Loucy (cell line): ENCODE measurements at regions not wholly inside any gene's neighbourhood (a gene's known extent, or its start where the extent isn't known, plus 50 kb on each side); places are given as distances from the start of the nearest gene placed in this dataset.
A peak's percentile ranks its signal among the peaks of the same experiment; 100 is the strongest.

ENCODE experiments used
- H2AFZ ChIP-seq: fragments of 200-600 bp; sonication (generic); 2 replicates; pipeline ENCODE4 v1.6.0; 2016; ENCODE audit warnings: antibody characterized with exemption, mild to moderate bottlenecking, low read length, moderate library complexity
- H3F3A ChIP-seq: fragments of 200-600 bp; 2 replicates; pipeline ENCODE4 v1.6.0; 2016; ENCODE audit warnings: antibody characterized with exemption, low read depth, mild to moderate bottlenecking
- H3K27me3 ChIP-seq: fragments of 200-600 bp; sonication (generic); 2 replicates; pipeline ENCODE4 v1.6.1; 2014; ENCODE audit warnings: low read length, mild to moderate bottlenecking; ENCODE audit not compliant: insufficient read depth, poor library complexity, severe bottlenecking
- H3K36me3 ChIP-seq: fragments of 200-600 bp; sonication (generic); 2 replicates; pipeline ENCODE4 v1.6.1; 2016; ENCODE audit warnings: low read length; ENCODE audit not compliant: insufficient read depth
- H3K4me1 ChIP-seq: fragments of 200-600 bp; sonication (generic); 2 replicates; pipeline ENCODE4 v1.5.1; 2014; ENCODE audit warnings: low read length, mild to moderate bottlenecking; ENCODE audit not compliant: insufficient read depth, poor library complexity, severe bottlenecking
- H3K4me2 ChIP-seq: fragments of 200-600 bp; sonication (generic); 2 replicates; pipeline ENCODE4 v1.6.0; 2014; ENCODE audit warnings: antibody characterized with exemption, low read length, low read depth, mild to moderate bottlenecking; ENCODE audit not compliant: poor library complexity, severe bottlenecking
- H3K4me3 ChIP-seq: fragments of 200-600 bp; sonication (generic); 2 replicates; pipeline ENCODE4 v1.5.1; 2014; ENCODE audit warnings: low read length, mild to moderate bottlenecking, mixed read lengths; ENCODE audit not compliant: poor library complexity, severe bottlenecking
- H3K79me2 ChIP-seq: fragments of 200-600 bp; sonication (generic); 2 replicates; pipeline ENCODE4 v1.6.1; 2014; ENCODE audit warnings: low read length; ENCODE audit not compliant: insufficient read depth
- H3K9ac ChIP-seq: fragments of 200-600 bp; sonication (generic); 2 replicates; pipeline ENCODE4 v1.6.0; 2014; ENCODE audit warnings: mild to moderate bottlenecking, low read depth, low read length, moderate library complexity; ENCODE audit not compliant: poor library complexity, severe bottlenecking
- H3K9me2 ChIP-seq: fragments of 200-600 bp; sonication (generic); replicated peaks from 2 replicates; pipeline ENCODE4 v1.6.1; 2016; ENCODE audit warnings: low read depth, low read length, mixed read lengths
- H3K9me3 ChIP-seq: fragments of 200-600 bp; sonication (generic); 2 replicates; pipeline ENCODE4 v1.6.1; 2014; ENCODE audit warnings: mild to moderate bottlenecking, antibody characterized with exemption, low read length, low read depth; ENCODE audit not compliant: insufficient read depth
- H4K20me1 ChIP-seq: fragments of 200-600 bp; sonication (generic); 2 replicates; pipeline ENCODE4 v1.6.0; 2014; ENCODE audit warnings: antibody characterized with exemption, low read length, mild to moderate bottlenecking; ENCODE audit not compliant: insufficient read depth, poor library complexity, severe bottlenecking
- CTCF ChIP-seq: fragments of 200-600 bp; sonication (generic); conservative IDR thresholded peaks from 2 replicates; pipeline ENCODE4 v1.5.1; 2014; ENCODE audit warnings: mild to moderate bottlenecking, antibody characterized with exemption, low read length
- EZH2phosphoT487 ChIP-seq: fragments of 200-600 bp; IDR thresholded peaks from 2 replicates; pipeline ENCODE4 v1.6.1; 2018; ENCODE audit warnings: antibody characterized with exemption, mild to moderate bottlenecking, moderate library complexity, borderline replicate concordance

GRCh38 chr5:36360307-36360706, 58.6 kb upstream of the RANBP3L start:
- Histone ChIP-seq H3K9ac (no peak overlapping the region), H3K27me3 (no peaks in the 10 kb centered on the region), H3K4me3 (no peak overlapping the region), H3K36me3 (no peaks in the 10 kb centered on the region), H3K9me3 (no peaks in the 10 kb centered on the region), H3K9me2 (no peaks in the 10 kb centered on the region), H2AFZ (no peak overlapping the region), H3K79me2 (no peaks in the 10 kb centered on the region), H3F3A (no peaks in the 10 kb centered on the region), H4K20me1 (no peaks in the 10 kb centered on the region), H3K4me2 (no peak overlapping the region), H3K4me1 (peaks cover 22% of the 10 kb centered on the region)
- TF ChIP-seq CTCF: no peak
- TF ChIP-seq EZH2phosphoT487: no peak

- Histone ChIP-seq H3F3A (peaks cover 4% of the 10 kb centered on the region; the same call in 1 of the 2 replicates), H3K4me1 (peaks cover 38% of the 10 kb centered on the region), H3K4me2 (no peak overlapping the region), H3K9me2 (no peaks in the 10 kb centered on the region), H4K20me1 (no peaks in the 10 kb centered on the region), H3K9me3 (no peaks in the 10 kb centered on the region), H3K4me3 (no peak overlapping the region), H3K79me2 (no peaks in the 10 kb centered on the region), H2AFZ (no peak overlapping the region), H3K36me3 (no peaks in the 10 kb centered on the region), H3K9ac (no peak overlapping the region), H3K27me3 (no peaks in the 10 kb centered on the region)
- TF ChIP-seq EZH2phosphoT487: no peak
- peak; percentile 31 for TF ChIP-seq CTCF
Measured at GRCh38 chr5:36363101-36363500, 61.4 kb upstream of the RANBP3L start.

GRCh38 chr5:36363744-36364143, 62.0 kb upstream of the RANBP3L start:
- Histone ChIP-seq H3K27me3 (no peaks in the 10 kb centered on the region), H3K9me2 (no peaks in the 10 kb centered on the region)
- no peak for TF ChIP-seq CTCF
- no peak for TF ChIP-seq EZH2phosphoT487

More at GRCh38 chr5:36363744-36364143, 62.0 kb upstream of the RANBP3L start:
- H3K9me3 ChIP-seq: no peaks in the 10 kb centered on the region
- peaks cover 44% of the 10 kb centered on the region for H3K4me1 ChIP-seq
- no peak overlapping the region for H2AFZ ChIP-seq
- H3F3A ChIP-seq: peaks cover 4% of the 10 kb centered on the region; the same call in 1 of the 2 replicates
- H3K4me3 ChIP-seq: no peak overlapping the region
- H3K4me2 ChIP-seq: no peak overlapping the region
- H4K20me1 ChIP-seq: no peaks in the 10 kb centered on the region
- no peaks in the 10 kb centered on the region for H3K79me2 ChIP-seq
- no peak overlapping the region for H3K9ac ChIP-seq
- H3K36me3 ChIP-seq: no peaks in the 10 kb centered on the region
